Astrocyte (in vitro differentiated cells and primary cell): ENCODE measurements at regions not wholly inside any gene's neighbourhood (a gene's known extent, or its start where the extent isn't known, plus 50 kb on each side); places are given as distances from the start of the nearest gene placed in this dataset.

Experiments used
- DNase-seq: peaks from one replicate; pipeline ENCODE4 v3.0.0-alpha.2; 2010; ENCODE audit warnings: low read depth
- FAIRE-seq: peaks from 2 replicates; lab custom pipeline; 2011; peaks lifted over from hg19 to GRCh38; lab: Jason Lieb, UNC
- H2AFZ ChIP-seq: 2 replicates; pipeline ENCODE4 v1.6.0; 2012; ENCODE audit warnings: low read depth, low read length, inconsistent platforms
- H3K27ac ChIP-seq: 2 replicates; pipeline ENCODE4 v1.5.1; 2011; ENCODE audit warnings: low read depth, low read length, inconsistent platforms
- H3K27me3 ChIP-seq: 2 replicates; pipeline ENCODE4 v1.6.0; 2011; ENCODE audit warnings: low read length, inconsistent platforms; ENCODE audit not compliant: insufficient read depth
- H3K36me3 ChIP-seq: 2 replicates; pipeline ENCODE4 v1.5.1; 2011; ENCODE audit warnings: low read length, inconsistent platforms; ENCODE audit not compliant: insufficient read depth
- H3K4me1 ChIP-seq: 2 replicates; pipeline ENCODE4 v1.5.1; 2011; ENCODE audit warnings: low read length, inconsistent platforms; ENCODE audit not compliant: insufficient read depth
- H3K4me2 ChIP-seq: 2 replicates; pipeline ENCODE4 v1.6.0; 2012; ENCODE audit warnings: low read length, inconsistent platforms
- H3K4me3 ChIP-seq: 2 replicates; pipeline ENCODE4 v1.5.1; 2011; ENCODE audit warnings: low read depth, mild to moderate bottlenecking, low read length, inconsistent platforms; ENCODE audit not compliant: insufficient read depth
- H3K79me2 ChIP-seq: 2 replicates; pipeline ENCODE4 v1.6.0; 2012; ENCODE audit warnings: mild to moderate bottlenecking, low read length, inconsistent platforms; ENCODE audit not compliant: insufficient read depth
- H3K9ac ChIP-seq: 2 replicates; pipeline ENCODE4 v1.6.0; 2012; ENCODE audit warnings: mild to moderate bottlenecking, low read length, inconsistent platforms
- H3K9me3 ChIP-seq: 2 replicates; pipeline ENCODE4 v1.5.1; 2012; ENCODE audit warnings: low read depth, mild to moderate bottlenecking, low read length, inconsistent platforms; ENCODE audit not compliant: insufficient read depth
- H4K20me1 ChIP-seq: 2 replicates; pipeline ENCODE4 v1.6.0; 2012; ENCODE audit warnings: low read length, inconsistent platforms; ENCODE audit not compliant: insufficient read depth
- H3K27ac Mint-ChIP-seq: one replicate; pipeline ENCODE4 v1.8.0; 2021; ENCODE audit warnings: mild to moderate bottlenecking, mixed read lengths; ENCODE audit not compliant: unreplicated experiment
- H3K27me3 Mint-ChIP-seq: one replicate; pipeline ENCODE4 v1.8.0; 2021; ENCODE audit warnings: low read depth, mixed read lengths; ENCODE audit not compliant: unreplicated experiment
- H3K36me3 Mint-ChIP-seq: one replicate; pipeline ENCODE4 v1.8.0; 2021; ENCODE audit warnings: low read depth, mixed read lengths; ENCODE audit not compliant: unreplicated experiment
- H3K4me1 Mint-ChIP-seq: one replicate; pipeline ENCODE4 v1.8.0; 2021; ENCODE audit warnings: low read depth, mixed read lengths; ENCODE audit not compliant: unreplicated experiment
- H3K4me3 Mint-ChIP-seq: one replicate; pipeline ENCODE4 v1.8.0; 2021; ENCODE audit warnings: mild to moderate bottlenecking, moderate library complexity, mixed read lengths; ENCODE audit not compliant: unreplicated experiment
- H3K9me3 Mint-ChIP-seq: one replicate; pipeline ENCODE4 v1.8.0; 2021; ENCODE audit warnings: mild to moderate bottlenecking, mixed read lengths; ENCODE audit not compliant: unreplicated experiment
- EZH2 ChIP-seq: IDR thresholded peaks from 2 replicates; pipeline ENCODE4 v1.6.1; 2012; ENCODE audit warnings: mild to moderate bottlenecking, low read length, inconsistent platforms; ENCODE audit not compliant: insufficient read depth
- TF ChIP-seq, protein P1 (sequence below): IDR thresholded peaks from 2 replicates; pipeline ENCODE4 v1.5.1; 2011; ENCODE audit warnings: low read depth, mild to moderate bottlenecking, inconsistent platforms, low read length, moderate library complexity; ENCODE audit not compliant: insufficient read depth

DNA sequence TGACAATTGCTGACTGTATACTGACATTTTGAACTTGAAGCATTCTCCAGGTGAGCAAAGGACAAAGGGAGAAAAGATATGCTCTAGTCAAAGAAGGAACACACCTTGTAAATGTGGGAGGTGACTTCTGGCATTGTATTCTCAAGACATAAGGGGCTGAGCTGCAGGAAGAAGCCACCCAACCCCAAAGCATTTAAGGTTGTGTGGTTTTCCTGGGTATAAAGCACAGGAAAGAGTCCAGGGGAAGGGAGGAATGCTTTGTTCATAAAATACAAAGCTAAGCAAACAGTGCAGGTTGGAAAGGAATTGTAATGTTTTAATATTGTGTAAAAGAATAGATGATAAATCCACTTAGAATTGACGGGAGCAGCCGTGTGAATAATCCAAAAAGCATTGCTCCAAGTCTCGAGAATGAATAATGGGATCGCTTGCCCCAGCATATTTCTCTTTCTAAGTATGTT is 102.4 kb upstream of the LRIG1 start:
- H3K4me1 Mint-ChIP-seq = peaks cover 14% of the 10 kb centered on the region
- H3K27ac Mint-ChIP-seq = no peak overlapping the region
- Histone ChIP-seq H3K4me3 (no peak overlapping the region), H3K27me3 (no peaks in the 10 kb centered on the region), H2AFZ (no peak overlapping the region), H3K36me3 (no peaks in the 10 kb centered on the region), H3K4me1 (peaks cover 13% of the 10 kb centered on the region), H4K20me1 (no peaks in the 10 kb centered on the region), H3K79me2 (no peaks in the 10 kb centered on the region), H3K27ac (no peak overlapping the region), H3K9me3 (no peaks in the 10 kb centered on the region), H3K4me2 (peak overlapping the region; percentile 43), H3K9ac (no peak overlapping the region)
- no peaks in the 10 kb centered on the region for H3K9me3 Mint-ChIP-seq
- no peak overlapping the region for H3K4me3 Mint-ChIP-seq
- no peaks in the 10 kb centered on the region for H3K36me3 Mint-ChIP-seq
- TF ChIP-seq, protein P1, sequence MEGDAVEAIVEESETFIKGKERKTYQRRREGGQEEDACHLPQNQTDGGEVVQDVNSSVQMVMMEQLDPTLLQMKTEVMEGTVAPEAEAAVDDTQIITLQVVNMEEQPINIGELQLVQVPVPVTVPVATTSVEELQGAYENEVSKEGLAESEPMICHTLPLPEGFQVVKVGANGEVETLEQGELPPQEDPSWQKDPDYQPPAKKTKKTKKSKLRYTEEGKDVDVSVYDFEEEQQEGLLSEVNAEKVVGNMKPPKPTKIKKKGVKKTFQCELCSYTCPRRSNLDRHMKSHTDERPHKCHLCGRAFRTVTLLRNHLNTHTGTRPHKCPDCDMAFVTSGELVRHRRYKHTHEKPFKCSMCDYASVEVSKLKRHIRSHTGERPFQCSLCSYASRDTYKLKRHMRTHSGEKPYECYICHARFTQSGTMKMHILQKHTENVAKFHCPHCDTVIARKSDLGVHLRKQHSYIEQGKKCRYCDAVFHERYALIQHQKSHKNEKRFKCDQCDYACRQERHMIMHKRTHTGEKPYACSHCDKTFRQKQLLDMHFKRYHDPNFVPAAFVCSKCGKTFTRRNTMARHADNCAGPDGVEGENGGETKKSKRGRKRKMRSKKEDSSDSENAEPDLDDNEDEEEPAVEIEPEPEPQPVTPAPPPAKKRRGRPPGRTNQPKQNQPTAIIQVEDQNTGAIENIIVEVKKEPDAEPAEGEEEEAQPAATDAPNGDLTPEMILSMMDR = no peak
- no peak for TF ChIP-seq EZH2
- no peaks in the 10 kb centered on the region for H3K27me3 Mint-ChIP-seq
- DNase-seq (peak; percentile 86), FAIRE-seq (no peak)

GRCh38 chr3:66604481-66604880 is 103.7 kb upstream of the LRIG1 start:
- Histone ChIP-seq H3K9ac (no peak overlapping the region), H3K9me3 (no peaks in the 10 kb centered on the region), H3K4me1 (peaks cover 11% of the 10 kb centered on the region), H3K4me2 (no peak overlapping the region), H4K20me1 (no peaks in the 10 kb centered on the region), H3K36me3 (no peaks in the 10 kb centered on the region), H3K27ac (no peak overlapping the region), H3K4me3 (no peak overlapping the region), H3K27me3 (no peaks in the 10 kb centered on the region), H2AFZ (no peak overlapping the region), H3K79me2 (no peaks in the 10 kb centered on the region)
- Mint-ChIP-seq H3K36me3 (no peaks in the 10 kb centered on the region), H3K27ac (no peak overlapping the region), H3K4me1 (peaks cover 15% of the 10 kb centered on the region), H3K4me3 (no peak overlapping the region), H3K9me3 (no peaks in the 10 kb centered on the region), H3K27me3 (no peaks in the 10 kb centered on the region)
- DNase-seq (no peak), FAIRE-seq (no peak)
- TF ChIP-seq EZH2 = no peak
- TF ChIP-seq, protein P1 = no peak

GRCh38 chr3:66606126-66606525 is 105.3 kb upstream of the LRIG1 start:
- no peaks in the 10 kb centered on the region for H3K27me3 Mint-ChIP-seq
- H3K27ac Mint-ChIP-seq = no peak overlapping the region
- H3K27me3 ChIP-seq = no peaks in the 10 kb centered on the region
- peaks cover 24% of the 10 kb centered on the region for H3K4me1 ChIP-seq
- H3K4me3 Mint-ChIP-seq = no peak overlapping the region
- no peaks in the 10 kb centered on the region for H3K9me3 Mint-ChIP-seq
- no peak overlapping the region for H3K9ac ChIP-seq
- DNase-seq = no peak
- no peak overlapping the region for H3K4me3 ChIP-seq
- H3K36me3 Mint-ChIP-seq = no peaks in the 10 kb centered on the region
- no peak overlapping the region for H3K27ac ChIP-seq
- H3K36me3 ChIP-seq = no peaks in the 10 kb centered on the region
- FAIRE-seq = no peak
- TF ChIP-seq, protein P1 = no peak
- TF ChIP-seq EZH2 = no peak
- H3K9me3 ChIP-seq = no peaks in the 10 kb centered on the region
- H2AFZ ChIP-seq = no peak overlapping the region
- no peaks in the 10 kb centered on the region for H4K20me1 ChIP-seq
- no peaks in the 10 kb centered on the region for H3K79me2 ChIP-seq
- H3K4me2 ChIP-seq = no peak overlapping the region
- peaks cover 26% of the 10 kb centered on the region for H3K4me1 Mint-ChIP-seq
